ENCODE measurements at regions not wholly inside any gene's neighbourhood (a gene's known extent, or its start where the extent isn't known, plus 50 kb on each side); places are given as distances from the start of the nearest gene placed in this dataset.

DNA sequence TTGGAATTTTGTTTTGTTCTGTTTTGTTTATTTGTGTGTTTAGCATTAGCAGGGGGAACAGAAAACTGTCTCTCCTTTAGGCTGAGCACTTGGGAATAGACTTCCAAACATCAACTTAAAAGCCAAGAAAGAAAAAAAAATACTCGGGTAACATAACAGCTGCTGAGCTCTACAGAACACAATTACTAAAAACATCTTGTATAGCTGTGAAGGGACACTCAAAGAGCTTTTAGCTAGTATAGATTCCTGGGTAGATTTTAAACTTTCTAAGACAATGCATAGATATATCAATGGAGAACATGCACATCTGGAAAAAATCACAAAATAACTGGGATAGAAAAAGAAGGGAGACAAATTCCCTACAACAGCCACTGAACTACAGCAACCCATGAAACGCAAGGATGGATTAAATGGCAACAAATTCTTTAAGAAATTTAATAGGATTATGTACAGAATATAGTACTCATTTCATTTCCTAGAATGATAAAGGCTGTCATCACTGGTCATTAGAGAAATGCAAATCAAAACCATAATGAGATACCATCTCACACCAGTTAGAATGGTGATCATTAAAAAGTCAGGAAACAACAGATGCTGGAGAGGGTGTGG is 174.3 kb upstream of the KRR1 start:
- TF ChIP-seq, protein P1, sequence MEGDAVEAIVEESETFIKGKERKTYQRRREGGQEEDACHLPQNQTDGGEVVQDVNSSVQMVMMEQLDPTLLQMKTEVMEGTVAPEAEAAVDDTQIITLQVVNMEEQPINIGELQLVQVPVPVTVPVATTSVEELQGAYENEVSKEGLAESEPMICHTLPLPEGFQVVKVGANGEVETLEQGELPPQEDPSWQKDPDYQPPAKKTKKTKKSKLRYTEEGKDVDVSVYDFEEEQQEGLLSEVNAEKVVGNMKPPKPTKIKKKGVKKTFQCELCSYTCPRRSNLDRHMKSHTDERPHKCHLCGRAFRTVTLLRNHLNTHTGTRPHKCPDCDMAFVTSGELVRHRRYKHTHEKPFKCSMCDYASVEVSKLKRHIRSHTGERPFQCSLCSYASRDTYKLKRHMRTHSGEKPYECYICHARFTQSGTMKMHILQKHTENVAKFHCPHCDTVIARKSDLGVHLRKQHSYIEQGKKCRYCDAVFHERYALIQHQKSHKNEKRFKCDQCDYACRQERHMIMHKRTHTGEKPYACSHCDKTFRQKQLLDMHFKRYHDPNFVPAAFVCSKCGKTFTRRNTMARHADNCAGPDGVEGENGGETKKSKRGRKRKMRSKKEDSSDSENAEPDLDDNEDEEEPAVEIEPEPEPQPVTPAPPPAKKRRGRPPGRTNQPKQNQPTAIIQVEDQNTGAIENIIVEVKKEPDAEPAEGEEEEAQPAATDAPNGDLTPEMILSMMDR (IDR thresholded peaks at IDR 0.05): no peak
- no peak for TF ChIP-seq POLR2A (IDR thresholded peaks at IDR 0.05)

Data from vagina (tissue), 2 donors.